ENCODE measurements at regions not wholly inside any gene's neighbourhood (a gene's known extent, or its start where the extent isn't known, plus 50 kb on each side); places are given as distances from the start of the nearest gene placed in this dataset.
A peak's percentile ranks its signal among the peaks of the same experiment; 100 is the strongest.

GRCh38 chr20:39603219-39603618 is 641.1 kb downstream of the DHX35 start:
- no peak for DNase-seq

GRCh38 chr20:39602649-39603048 is 640.5 kb downstream of the DHX35 start:
- DNase-seq = no peak

GRCh38 chr20:39600871-39601270 is 638.7 kb downstream of the DHX35 start:
- DNase-seq = no peak

GRCh38 chr20:39600156-39600555 is 638.0 kb downstream of the DHX35 start:
- DNase-seq = no peak

GRCh38 chr20:39596554-39596953 is 634.4 kb downstream of the DHX35 start:
- DNase-seq = no peak

- peak; percentile 59 to 71 for DNase-seq
These were observed 630.2 kb downstream of the DHX35 start for GRCh38 chr20:39592371-39592770.

GRCh38 chr20:39588148-39588757 is 626.1 kb downstream of the DHX35 start:
- no peak for DNase-seq

GRCh38 chr20:39581034-39581433 is 618.9 kb downstream of the DHX35 start:
- DNase-seq = no peak

GRCh38 chr20:39576771-39577170 is 614.6 kb downstream of the DHX35 start:
- no peak for DNase-seq

GRCh38 chr20:39574061-39574460 is 611.9 kb downstream of the DHX35 start:
- no peak for DNase-seq

GRCh38 chr20:39571171-39571570 is 609.0 kb downstream of the DHX35 start:
- DNase-seq = no peak

GRCh38 chr20:39568109-39568508 is 606.0 kb downstream of the DHX35 start:
- DNase-seq = no peak

GRCh38 chr20:39563349-39563748 is 601.2 kb downstream of the DHX35 start:
- no peak for DNase-seq

- DNase-seq = no peak
These were observed 592.2 kb downstream of the DHX35 start for GRCh38 chr20:39554341-39554740.

- DNase-seq = no peak
These were observed 591.0 kb downstream of the DHX35 start for GRCh38 chr20:39553120-39553519.

- DNase-seq = no peak
These were observed 587.6 kb downstream of the DHX35 start for GRCh38 chr20:39549733-39550132.

- no peak for DNase-seq
These were observed 585.6 kb downstream of the DHX35 start for GRCh38 chr20:39547546-39548408.

- DNase-seq = no peak
These were observed 579.1 kb downstream of the DHX35 start for GRCh38 chr20:39541136-39541803.

- no peak for DNase-seq
These were observed 576.2 kb downstream of the DHX35 start for GRCh38 chr20:39538317-39538716.

GRCh38 chr20:39535301-39535700 is 573.2 kb downstream of the DHX35 start:
- DNase-seq = no peak

GRCh38 chr20:39534846-39535245 is 572.7 kb downstream of the DHX35 start:
- no peak for DNase-seq

GRCh38 chr20:39533858-39534257 is 571.7 kb downstream of the DHX35 start:
- no peak for DNase-seq

GRCh38 chr20:39532205-39532604 is 570.1 kb downstream of the DHX35 start:
- no peak for DNase-seq

GRCh38 chr20:39528436-39528835 is 566.3 kb downstream of the DHX35 start:
- peak in 1 of 2 experiments; percentile 22 for DNase-seq
